Endothelial cell of umbilical vein (primary cell): ENCODE measurements at regions not wholly inside any gene's neighbourhood (a gene's known extent, or its start where the extent isn't known, plus 50 kb on each side); places are given as distances from the start of the nearest gene placed in this dataset.

Experiments
- BruUV-seq: library from RNA; stranded (reverse); fragments of 400-500 nt; replicated peaks from 2 replicates; lab custom pipeline; 2021; lab: Mats Ljungman, UMichigan
- CTCF ChIA-PET: fragments of 300-600, 350-600 bp; sonication (Branson Sonifier 250); formaldehyde crosslinking; loops from one replicate; lab custom pipeline; 2021; ENCODE audit warnings: antibody characterized with exemption, inconsistent platforms; lab: Charles Lee
- POLR2A ChIA-PET: fragments of 300-600, 350-600 bp; sonication (Branson Sonifier 250); formaldehyde crosslinking; loops from one replicate; lab custom pipeline; 2021; ENCODE audit warnings: antibody characterized with exemption, inconsistent platforms; lab: Charles Lee
- DNase-seq: peaks from one replicate; pipeline ENCODE4 v3.0.0-alpha.2; 2011; ENCODE audit warnings: low read depth, low spot score
- FAIRE-seq: peaks from 2 replicates; lab custom pipeline; 2011; peaks lifted over from hg19 to GRCh38; lab: Jason Lieb, UNC
- H2AFZ ChIP-seq: 2 replicates; pipeline ENCODE4 v1.6.0; 2012; ENCODE audit warnings: low read depth, low read length, control low read depth, inconsistent platforms
- H3K27ac ChIP-seq: 2 replicates; pipeline ENCODE4 v1.5.1; 2011; ENCODE audit warnings: low read depth, mild to moderate bottlenecking, control low read depth, low read length, moderate library complexity; ENCODE audit not compliant: insufficient read depth
- H3K27me3 ChIP-seq, 2 experiments: 2 replicates each; pipeline versions ENCODE4 v1.6.0 to v1.6.1; 2011; ENCODE audit warnings: low read length in 2 of 2, mixed read lengths in 1 of 2; ENCODE audit not compliant: control insufficient read depth in 2 of 2, insufficient read depth in 2 of 2
- H3K36me3 ChIP-seq, 2 experiments: 2 replicates in 1 of 2; 3 replicates in 1 of 2; pipeline ENCODE4 v1.5.1; 2011; ENCODE audit warnings: low read length in 2 of 2, mild to moderate bottlenecking in 1 of 2, moderate library complexity in 1 of 2; ENCODE audit not compliant: control insufficient read depth in 2 of 2, insufficient read depth in 2 of 2; ENCODE audit errors: extremely low read depth in 1 of 2
- H3K4me1 ChIP-seq: 3 replicates; pipeline ENCODE4 v1.5.1; 2011; ENCODE audit warnings: mild to moderate bottlenecking, low read length; ENCODE audit not compliant: control insufficient read depth, insufficient read depth; ENCODE audit errors: extremely low read depth
- H3K4me2 ChIP-seq: 2 replicates; pipeline ENCODE4 v1.6.1; 2011; ENCODE audit warnings: low read length, control low read depth, mixed read lengths; ENCODE audit not compliant: insufficient read depth
- H3K4me3 ChIP-seq, 3 experiments: fragments of 200-600 bp in 1 of 3; sonication (generic), shearing (Covaris generic) in 1 of 3; replicated peaks in 1 of 3; 2 replicates each; pipeline ENCODE4 v1.5.1; 2011 to 2016; ENCODE audit warnings: control low read depth in 3 of 3, low read length in 3 of 3, mild to moderate bottlenecking in 2 of 3, inconsistent platforms in 1 of 3, low read depth in 1 of 3, moderate library complexity in 1 of 3; ENCODE audit not compliant: insufficient read depth in 1 of 3
- H3K79me2 ChIP-seq: 2 replicates; pipeline ENCODE4 v1.6.0; 2012; ENCODE audit warnings: low read length, inconsistent platforms; ENCODE audit not compliant: control insufficient read depth, insufficient read depth
- H3K9ac ChIP-seq: replicated peaks from 2 replicates; pipeline ENCODE3; 2011; ENCODE audit warnings: low read length, control low read depth; ENCODE audit not compliant: insufficient read depth; ENCODE audit errors: extremely low read depth
- H3K9me1 ChIP-seq: replicated peaks from 3 replicates; pipeline ENCODE4 v1.6.0; 2011; ENCODE audit warnings: mild to moderate bottlenecking, low read length; ENCODE audit not compliant: control insufficient read depth, insufficient read depth; ENCODE audit errors: extremely low read depth
- H3K9me3 ChIP-seq: replicated peaks from 2 replicates; pipeline ENCODE4 v1.5.1; 2012; ENCODE audit warnings: low read length, inconsistent platforms; ENCODE audit not compliant: control insufficient read depth, insufficient read depth
- H4K20me1 ChIP-seq: replicated peaks from 2 replicates; pipeline ENCODE3; 2011; ENCODE audit warnings: mild to moderate bottlenecking, low read length; ENCODE audit not compliant: control insufficient read depth, insufficient read depth; ENCODE audit errors: extremely low read depth
- CTCF ChIP-seq, 2 donors: IDR thresholded peaks; 1 replicate in 1 of 2; 2 replicates in 1 of 2; pipeline ENCODE4 v1.5.1; 2011; ENCODE audit warnings: low read length in 2 of 2, mild to moderate bottlenecking in 2 of 2, moderate library complexity in 2 of 2, control low read depth in 1 of 2, inconsistent platforms in 1 of 2, low read depth in 1 of 2; ENCODE audit not compliant: insufficient read depth in 1 of 2; ENCODE audit errors: extremely low read depth in 1 of 2
- EZH2 ChIP-seq: IDR thresholded peaks from 2 replicates; pipeline ENCODE4 v1.6.1; 2012; ENCODE audit warnings: borderline replicate concordance, low read depth, mild to moderate bottlenecking, moderate library complexity, low read length, inconsistent platforms; ENCODE audit not compliant: severe bottlenecking
- FOS ChIP-seq: IDR thresholded peaks from 2 replicates; pipeline ENCODE4 v1.6.1; 2011; ENCODE audit warnings: mild to moderate bottlenecking, low read length, moderate library complexity, borderline replicate concordance; ENCODE audit not compliant: insufficient read depth
- GATA2 ChIP-seq: IDR thresholded peaks from 2 replicates; pipeline ENCODE4 v1.7.0; 2011; ENCODE audit warnings: low read depth, mild to moderate bottlenecking, moderate library complexity, mixed read lengths, low read length; ENCODE audit not compliant: insufficient read length, insufficient read depth
- JUN ChIP-seq: IDR thresholded peaks from 2 replicates; pipeline ENCODE4 v1.6.1; 2011; ENCODE audit warnings: borderline replicate concordance, low read depth; ENCODE audit not compliant: insufficient read length, insufficient read depth
- MYC ChIP-seq: IDR thresholded peaks from one replicate; pipeline ENCODE4 v1.6.1; 2011; ENCODE audit warnings: mild to moderate bottlenecking, low read depth, low read length
- POLR2A ChIP-seq: IDR thresholded peaks from 2 replicates; pipeline ENCODE4 v1.6.1; 2012; ENCODE audit warnings: low read depth, mild to moderate bottlenecking, control low read depth, low read length
- POLR2AphosphoS5 ChIP-seq: IDR thresholded peaks from 2 replicates; pipeline ENCODE4 v1.6.1; 2012; ENCODE audit warnings: low read depth, mild to moderate bottlenecking, control low read depth, low read length, moderate library complexity; ENCODE audit not compliant: insufficient read depth
- dilution Hi-C: fragments of 300-500 bp; cut with MboI; formaldehyde crosslinking; loops from one replicate; pipeline ENCODE4 v1.15.0; 2019; ENCODE audit warnings: low sequenced_read_pairs; ENCODE audit not compliant: extremely low pct_ligation_motif_present
- intact Hi-C: fragments of 100-400 bp; cut with micrococcal nuclease; formaldehyde crosslinking; loops from one replicate; pipeline ENCODE4 v1.10.0; 2022
- TF ChIP-seq, protein P1 (sequence below): IDR thresholded peaks from 2 replicates; pipeline ENCODE4 v1.6.1; 2011; ENCODE audit not compliant: insufficient read depth, insufficient read length

GRCh38 chr1:30812076-30812475, 54.5 kb upstream of the LAPTM5 start:
- H3K4me2 ChIP-seq, result no peak overlapping the region
- no peak for DNase-seq
- no peak overlapping the region for H3K4me3 ChIP-seq
- no peak for FAIRE-seq
- no peak for TF ChIP-seq JUN
- H2AFZ ChIP-seq, result no peak overlapping the region
- CTCF ChIA-PET, result interaction anchor here (1.1 to 1.6 kb wide), 2 partner anchors 12 to 99 kb away, joined by 4 read pairs; no protein-coding TSS in a partner anchor
- peaks cover 8 to 15% of the 10 kb centered on the region in 2 experiments for H3K27me3 ChIP-seq
- H4K20me1 ChIP-seq, result no peaks in the 10 kb centered on the region
- intact Hi-C loops, result no loop called here
- no peaks in the 10 kb centered on the region for H3K9me1 ChIP-seq
- POLR2A ChIA-PET, result no interaction called here
- no TSS peak for BruUV-seq
- H3K9ac ChIP-seq, result no peak overlapping the region
- no peaks in the 10 kb centered on the region for H3K9me3 ChIP-seq
- H3K4me1 ChIP-seq, result peaks cover 10% of the 10 kb centered on the region
- H3K79me2 ChIP-seq, result no peaks in the 10 kb centered on the region
- H3K36me3 ChIP-seq, result no peaks in the 10 kb centered on the region
- dilution Hi-C loops, result loop anchor here (25.0 kb wide), 1 partner anchor 100 kb away; the partner anchor contains the start of gene SDC3
- H3K27ac ChIP-seq, result no peak overlapping the region

GRCh38 chr1:30811187-30811586, 53.6 kb upstream of the LAPTM5 start:
- no peak overlapping the region for H3K9ac ChIP-seq
- H3K27ac ChIP-seq, result no peak overlapping the region
- H3K36me3 ChIP-seq, result no peaks in the 10 kb centered on the region
- BruUV-seq, result no TSS peak
- no peak overlapping the region for H2AFZ ChIP-seq
- H3K79me2 ChIP-seq, result no peaks in the 10 kb centered on the region
- peaks cover 16 to 17% of the 10 kb centered on the region in 2 experiments for H3K27me3 ChIP-seq
- DNase-seq (no peak), FAIRE-seq (no peak)
- no peak overlapping the region for H3K4me2 ChIP-seq
- intact Hi-C loops, result no loop called here
- ChIA-PET POLR2A (no interaction called here), CTCF (interaction anchor here (1.0 to 1.4 kb wide), 3 partner anchors 28 to 99 kb away, joined by 3 to 4 read pairs (median 3); no protein-coding TSS in a partner anchor)
- TF ChIP-seq GATA2, result no peak
- no peak for TF ChIP-seq POLR2AphosphoS5
- no peak for TF ChIP-seq FOS
- no peak for TF ChIP-seq EZH2
- no peak for TF ChIP-seq JUN
- TF ChIP-seq MYC, result no peak
- TF ChIP-seq POLR2A, result no peak
- no peak for TF ChIP-seq CTCF (IDR thresholded peaks at IDR 0.05; ENCODE audit: extremely low read depth in 1 of 2, insufficient read depth in 1 of 2, low read depth in 1 of 2, low read length in 2 of 2)
- TF ChIP-seq, protein P1, sequence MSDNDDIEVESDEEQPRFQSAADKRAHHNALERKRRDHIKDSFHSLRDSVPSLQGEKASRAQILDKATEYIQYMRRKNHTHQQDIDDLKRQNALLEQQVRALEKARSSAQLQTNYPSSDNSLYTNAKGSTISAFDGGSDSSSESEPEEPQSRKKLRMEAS, result no peak
- no peaks in the 10 kb centered on the region for H4K20me1 ChIP-seq
- no peaks in the 10 kb centered on the region for H3K9me1 ChIP-seq
- no peak overlapping the region for H3K4me3 ChIP-seq
- dilution Hi-C loops, result loop anchor here (25.0 kb wide), 1 partner anchor 101 kb away; the partner anchor contains the start of gene SDC3
- no peaks in the 10 kb centered on the region for H3K9me3 ChIP-seq
- peaks cover 10% of the 10 kb centered on the region for H3K4me1 ChIP-seq
